PC-9 (cell line): ENCODE measurements at regions not wholly inside any gene's neighbourhood (a gene's known extent, or its start where the extent isn't known, plus 50 kb on each side); places are given as distances from the start of the nearest gene placed in this dataset.

Source experiments
- BruUV-seq: library from RNA; stranded (reverse); fragments of 400-500 nt; replicated peaks from 2 replicates; lab custom pipeline; 2021; lab: Mats Ljungman, UMichigan
- CTCF ChIA-PET: fragments of 300-600 bp; sonication (Branson Sonifier 250); formaldehyde crosslinking; loops from one replicate; lab custom pipeline; 2022; ENCODE audit warnings: antibody characterized with exemption; lab: Charles Lee
- POLR2A ChIA-PET: fragments of 300-600 bp; sonication (Branson Sonifier 250); formaldehyde crosslinking; loops from one replicate; lab custom pipeline; 2022; ENCODE audit warnings: antibody characterized with exemption; ENCODE audit not compliant: unreplicated experiment; lab: Charles Lee
- DNase-seq, 2 experiments: peaks; one replicate each; pipeline versions ENCODE4 v3.0.0 to v3.0.0-alpha.2; 2015 to 2022; ENCODE audit warnings: mixed read lengths in 1 of 2
- H2AFZ ChIP-seq: fragments of 200-600 bp; sonication (generic); 2 replicates; pipeline ENCODE4 v1.8.1; 2017; ENCODE audit warnings: antibody characterized with exemption
- H3F3A ChIP-seq: fragments of 200-600 bp; sonication (generic); 2 replicates; pipeline ENCODE4 v1.8.1; 2017; ENCODE audit warnings: antibody characterized with exemption, mild to moderate bottlenecking, low read depth; ENCODE audit not compliant: insufficient read depth
- H3K27ac ChIP-seq: fragments of 200-600 bp; sonication (generic); 2 replicates; pipeline ENCODE4 v1.6.1; 2016; ENCODE audit warnings: mixed run types
- H3K27me3 ChIP-seq: fragments of 200-600 bp; sonication (generic); 2 replicates; pipeline ENCODE4 v1.6.1; 2016; ENCODE audit warnings: low read depth, mixed run types; ENCODE audit not compliant: insufficient read depth
- H3K36me3 ChIP-seq: fragments of 200-600 bp; sonication (generic); 2 replicates; pipeline ENCODE4 v1.6.1; 2016; ENCODE audit warnings: low read depth, mixed run types
- H3K4me1 ChIP-seq: fragments of 200-600 bp; sonication (generic); replicated peaks from 2 replicates; pipeline ENCODE4 v1.6.1; 2016; ENCODE audit warnings: mixed run types; ENCODE audit not compliant: insufficient read depth
- H3K4me2 ChIP-seq: fragments of 200-600 bp; sonication (generic); 2 replicates; pipeline ENCODE4 v1.6.1; 2017; ENCODE audit warnings: mixed run types
- H3K4me3 ChIP-seq: fragments of 200-600 bp; sonication (generic); 2 replicates; pipeline ENCODE4 v1.6.1; 2016; ENCODE audit warnings: mixed run types
- H3K79me2 ChIP-seq: fragments of 200-600 bp; sonication (generic); 2 replicates; pipeline ENCODE4 v1.6.1; 2017; ENCODE audit warnings: low read depth, mixed run types
- H3K9me2 ChIP-seq: fragments of 200-600 bp; sonication (generic); 2 replicates; pipeline ENCODE4 v1.8.1; 2017; ENCODE audit warnings: mild to moderate bottlenecking; ENCODE audit not compliant: insufficient read depth
- H3K9me3 ChIP-seq: fragments of 200-600 bp; sonication (generic); 2 replicates; pipeline ENCODE4 v1.8.1; 2016; ENCODE audit warnings: low read depth; ENCODE audit not compliant: insufficient read depth
- H4K20me1 ChIP-seq: fragments of 200-600 bp; sonication (generic); 2 replicates; pipeline ENCODE4 v1.8.1; 2017; ENCODE audit not compliant: insufficient read depth
- CTCF ChIP-seq: fragments of 200-600 bp; sonication (generic); conservative IDR thresholded peaks from 2 replicates; pipeline ENCODE4 v1.6.1; 2017; ENCODE audit warnings: mixed run types, antibody characterized with exemption, mild to moderate bottlenecking, moderate library complexity
- EZH2 ChIP-seq: fragments of 200-600 bp; sonication (generic); IDR thresholded peaks from 2 replicates; pipeline ENCODE4 v1.8.0; 2017; ENCODE audit warnings: antibody characterized with exemption, low read depth
- intact Hi-C: fragments of 100-400 bp; cut with micrococcal nuclease; formaldehyde crosslinking; loops from one replicate; pipeline ENCODE4 v1.10.0; 2022; ENCODE audit not compliant: unreplicated experiment

- Histone ChIP-seq H3K4me3 (no peak overlapping the region), H3K27ac (no peak overlapping the region)
- no TSS peak for BruUV-seq
Observed at GRCh38 chr7:53272081-53272480, 236.6 kb downstream of the POM121L12 start.

DNA sequence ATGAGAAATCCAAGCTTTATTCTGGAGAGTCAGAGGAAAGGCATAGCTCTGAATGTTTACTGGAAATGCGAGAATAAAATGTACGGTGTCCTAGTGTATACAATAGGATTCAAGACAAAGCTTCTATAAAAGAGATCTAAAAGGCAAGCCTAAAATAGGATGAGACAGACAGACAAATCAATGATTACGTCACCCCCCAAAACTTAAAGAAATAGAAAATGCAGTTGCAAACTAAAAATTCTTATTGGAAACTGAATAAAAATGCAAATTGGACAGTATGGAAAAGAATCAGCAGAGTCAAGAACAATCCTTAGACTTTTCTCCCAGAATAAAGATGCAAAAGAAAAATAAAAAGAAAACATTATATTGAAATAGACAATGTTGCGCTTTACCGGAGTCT, 245.9 kb downstream of the POM121L12 start:
- Histone ChIP-seq H3K4me1 (no peaks in the 10 kb centered on the region), H3K27me3 (0 out of 2 replicates have a peak, but pooled peaks cover 9% of the 10 kb centered on the region), H3F3A (no peaks in the 10 kb centered on the region), H3K36me3 (no peaks in the 10 kb centered on the region), H2AFZ (no peak overlapping the region), H3K79me2 (no peaks in the 10 kb centered on the region), H4K20me1 (no peaks in the 10 kb centered on the region), H3K9me2 (no peaks in the 10 kb centered on the region), H3K9me3 (0 out of 2 replicates have a peak, but pooled peaks cover 5% of the 10 kb centered on the region), H3K4me3 (no peak overlapping the region), H3K27ac (no peak overlapping the region), H3K4me2 (no peak overlapping the region)
- intact Hi-C loops, result no loop called here
- DNase-seq, result no peak
- CTCF ChIA-PET, result no interaction called here
- TF ChIP-seq CTCF (no peak), EZH2 (no peak)
- BruUV-seq, result no TSS peak
- POLR2A ChIA-PET, result no interaction called here

More at GRCh38 chr7:53272081-53272480, 236.6 kb downstream of the POM121L12 start:
- intact Hi-C loops, result no loop called here
- POLR2A ChIA-PET, result interaction anchor here (0.6 to 0.7 kb wide), 2 partner anchors 58 to 1060 kb away, joined by 5 to 6 read pairs; no protein-coding TSS in a partner anchor
- Histone ChIP-seq H3K4me2 (peak overlapping the region; percentile 3; the same call in 1 of the 2 replicates), H3K36me3 (no peaks in the 10 kb centered on the region), H3K4me1 (no peaks in the 10 kb centered on the region), H3K9me3 (no peaks in the 10 kb centered on the region), H3F3A (no peaks in the 10 kb centered on the region), H3K9me2 (no peaks in the 10 kb centered on the region), H4K20me1 (no peaks in the 10 kb centered on the region), H2AFZ (no peak overlapping the region), H3K79me2 (no peaks in the 10 kb centered on the region), H3K27me3 (0 out of 2 replicates have a peak, but pooled peaks cover under 1% of the 10 kb centered on the region)
- no peak for TF ChIP-seq EZH2
- TF ChIP-seq CTCF, result no peak
- CTCF ChIA-PET, result no interaction called here
- no peak for DNase-seq

DNA sequence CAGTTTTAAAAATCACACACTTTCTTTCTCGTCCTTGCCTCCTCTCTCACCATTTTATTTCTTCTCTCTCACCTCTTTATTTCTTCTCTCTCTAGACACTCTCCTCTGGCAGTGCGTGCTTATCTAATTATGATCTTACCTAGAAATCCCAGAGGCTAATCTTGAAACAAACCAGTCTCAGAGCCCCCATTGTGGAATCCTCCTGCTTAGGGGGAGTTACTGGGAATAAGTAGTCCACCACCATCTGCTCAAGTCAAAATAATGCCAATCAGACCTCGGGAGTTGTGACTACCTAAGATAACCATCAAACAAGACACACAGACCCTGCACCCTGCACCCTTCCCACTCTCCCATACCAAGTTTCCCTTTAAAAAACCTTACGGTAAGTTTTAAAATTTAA, 256.9 kb downstream of the POM121L12 start:
- no peaks in the 10 kb centered on the region for H4K20me1 ChIP-seq
- BruUV-seq, result no TSS peak
- H3K4me1 ChIP-seq, result no peaks in the 10 kb centered on the region
- H3K27ac ChIP-seq, result no peak overlapping the region
- H3K4me2 ChIP-seq, result no peak overlapping the region
- no peaks in the 10 kb centered on the region for H3K79me2 ChIP-seq
- POLR2A ChIA-PET, result no interaction called here
- CTCF ChIA-PET, result no interaction called here
- H3K4me3 ChIP-seq, result no peak overlapping the region
- no peak overlapping the region for H2AFZ ChIP-seq
- H3K36me3 ChIP-seq, result no peaks in the 10 kb centered on the region
- H3K9me3 ChIP-seq, result no peaks in the 10 kb centered on the region
- TF ChIP-seq CTCF (no peak), EZH2 (no peak)
- H3F3A ChIP-seq, result no peaks in the 10 kb centered on the region
- peaks cover 5% of the 10 kb centered on the region; the same call in 1 of the 2 replicates for H3K27me3 ChIP-seq
- intact Hi-C loops, result no loop called here
- no peak for DNase-seq
- no peaks in the 10 kb centered on the region for H3K9me2 ChIP-seq
